H1 (cell line): ENCODE measurements at regions not wholly inside any gene's neighbourhood (a gene's known extent, or its start where the extent isn't known, plus 50 kb on each side); places are given as distances from the start of the nearest gene placed in this dataset.

Experiments used
- CREB1 ChIP-seq: IDR thresholded peaks from 2 replicates; pipeline ENCODE4 v1.6.1; 2012; ENCODE audit warnings: inconsistent platforms
- CTCF ChIP-seq, 3 experiments: IDR thresholded peaks; 1 replicate in 2 of 3; 2 replicates in 1 of 3; pipeline versions ENCODE4 v1.5.1 to v1.6.1; 2011; ENCODE audit warnings: low read length in 3 of 3, mild to moderate bottlenecking in 3 of 3, inconsistent platforms in 2 of 3, low read depth in 1 of 3, moderate library complexity in 1 of 3; ENCODE audit not compliant: insufficient read depth in 1 of 3; ENCODE audit errors: control extremely low read depth in 1 of 3
- EZH2 ChIP-seq: fragments of 200-600 bp; sonication (generic); IDR thresholded peaks from 2 replicates; pipeline ENCODE4 v1.7.1; 2012; ENCODE audit warnings: low read depth, mild to moderate bottlenecking, moderate library complexity, low read length, inconsistent platforms; ENCODE audit not compliant: severe bottlenecking
- FOSL1 ChIP-seq: IDR thresholded peaks from 2 replicates; pipeline ENCODE4 v1.6.1; 2011; ENCODE audit warnings: mild to moderate bottlenecking, low read depth, low read length, moderate library complexity; ENCODE audit not compliant: insufficient read depth
- JUN ChIP-seq: IDR thresholded peaks from 2 replicates; pipeline ENCODE4 v1.6.1; 2011; ENCODE audit warnings: low read depth, mild to moderate bottlenecking, improper control_type of control experiment, low read length
- POLR2A ChIP-seq, 2 experiments: IDR thresholded peaks; 1 replicate in 1 of 2; 2 replicates in 1 of 2; pipeline ENCODE4 v1.6.1; 2011; ENCODE audit warnings: low read depth in 2 of 2, low read length in 2 of 2, mild to moderate bottlenecking in 2 of 2; ENCODE audit errors: control extremely low read depth in 1 of 2
- RBBP5 ChIP-seq: IDR thresholded peaks from 2 replicates; pipeline ENCODE4 v1.7.1; 2012; ENCODE audit warnings: low read depth, mild to moderate bottlenecking, inconsistent platforms, low read length, moderate library complexity, borderline replicate concordance
- SP1 ChIP-seq: IDR thresholded peaks from 2 replicates; pipeline ENCODE4 v1.6.1; 2011; ENCODE audit warnings: low read depth, low read length
- TAF1 ChIP-seq: IDR thresholded peaks from 2 replicates; pipeline ENCODE4 v1.6.1; 2011; ENCODE audit warnings: mild to moderate bottlenecking, low read depth, low read length
- TCF12 ChIP-seq: IDR thresholded peaks from 2 replicates; pipeline ENCODE4 v1.6.1; 2011; ENCODE audit warnings: low read depth, mild to moderate bottlenecking, low read length
- TF ChIP-seq, protein P1 (sequence below): IDR thresholded peaks from 2 replicates; pipeline ENCODE4 v1.6.1; 2012; ENCODE audit warnings: inconsistent platforms
- TF ChIP-seq, protein P2 (sequence below): IDR thresholded peaks from 2 replicates; pipeline ENCODE4 v1.6.1; 2011; ENCODE audit warnings: low read depth, mild to moderate bottlenecking, low read length; ENCODE audit not compliant: insufficient read depth

DNA sequence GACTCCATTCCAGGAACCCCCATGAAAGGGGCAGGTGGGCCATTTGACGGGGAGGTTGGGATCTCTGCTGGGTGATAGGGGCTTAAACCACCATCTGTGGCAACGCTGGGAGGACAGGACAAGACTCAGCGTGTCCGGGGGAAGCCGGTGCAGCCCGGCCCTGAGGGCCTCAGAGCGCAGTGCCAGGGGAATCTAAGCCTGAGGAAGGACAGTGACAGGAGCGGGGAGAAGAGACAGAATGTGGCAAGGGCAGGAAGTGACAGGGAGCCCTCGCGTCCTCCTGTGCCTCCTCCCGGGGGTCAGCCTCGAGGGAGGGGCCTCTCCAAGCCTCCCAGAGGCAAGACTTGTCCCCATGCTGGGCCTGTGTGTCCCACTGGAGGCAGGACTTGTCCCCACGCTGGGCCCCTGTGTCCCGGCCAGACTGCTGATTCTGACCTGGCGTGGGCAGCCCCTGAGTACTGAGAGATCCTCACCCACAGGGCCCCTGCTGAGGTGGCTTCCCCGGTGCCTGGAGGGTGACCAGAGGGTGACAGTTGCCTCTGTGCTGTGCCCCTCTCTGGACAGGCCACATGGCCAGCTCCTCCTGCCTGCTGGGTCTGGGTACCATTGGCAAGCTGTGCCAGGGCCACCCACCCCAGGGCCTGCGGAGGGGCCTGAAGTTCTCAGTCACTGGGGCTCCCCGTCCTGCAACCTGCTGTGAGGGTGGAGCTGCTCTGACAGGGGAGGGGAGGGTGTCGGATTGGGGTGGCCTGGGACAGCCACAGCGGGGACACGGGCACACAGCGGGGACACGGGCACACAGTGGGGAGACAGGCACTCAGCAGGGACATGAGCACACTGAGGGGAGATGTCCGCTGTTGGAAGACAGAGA, 676.2 kb downstream of the BRD1 start:
- TF ChIP-seq TAF1 (no peak), CTCF (IDR thresholded peaks at IDR 0.05; ENCODE audit: control extremely low read depth in 1 of 3, insufficient read depth in 1 of 3, low read depth in 1 of 3, low read length in 3 of 3) (no peak), JUN (no peak), EZH2 (no peak), RBBP5 (no peak), SP1 (no peak), CREB1 (no peak), TCF12 (no peak), FOSL1 (no peak), POLR2A (IDR thresholded peaks at IDR 0.05; ENCODE audit: control extremely low read depth in 1 of 2, low read depth in 2 of 2, low read length in 2 of 2) (no peak)
- TF ChIP-seq, protein P1, sequence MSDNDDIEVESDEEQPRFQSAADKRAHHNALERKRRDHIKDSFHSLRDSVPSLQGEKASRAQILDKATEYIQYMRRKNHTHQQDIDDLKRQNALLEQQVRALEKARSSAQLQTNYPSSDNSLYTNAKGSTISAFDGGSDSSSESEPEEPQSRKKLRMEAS, result no peak
- TF ChIP-seq, protein P2, sequence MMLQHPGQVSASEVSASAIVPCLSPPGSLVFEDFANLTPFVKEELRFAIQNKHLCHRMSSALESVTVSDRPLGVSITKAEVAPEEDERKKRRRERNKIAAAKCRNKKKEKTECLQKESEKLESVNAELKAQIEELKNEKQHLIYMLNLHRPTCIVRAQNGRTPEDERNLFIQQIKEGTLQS, result no peak
